Vagina (tissue), 2 donors: ENCODE measurements at regions not wholly inside any gene's neighbourhood (a gene's known extent, or its start where the extent isn't known, plus 50 kb on each side); places are given as distances from the start of the nearest gene placed in this dataset.

Experiments
- DNase-seq, 2 donors: peaks; one replicate each; pipeline ENCODE4 v3.0.0-alpha.2; 2017; ENCODE audit errors: extremely low spot score in 2 of 2
- H3K27ac ChIP-seq: fragments of 200-600 bp; sonication (generic); one replicate; pipeline ENCODE4 v1.5.1; 2019
- H3K27me3 ChIP-seq: fragments of 200-600 bp; sonication (generic); one replicate; pipeline ENCODE4 v1.5.1; 2019
- H3K36me3 ChIP-seq, 2 donors: fragments of 200-600 bp; sonication (generic); one replicate each; pipeline ENCODE4 v1.5.1; 2017 to 2019
- H3K4me1 ChIP-seq: fragments of 200-600 bp; sonication (generic); one replicate; pipeline ENCODE4 v1.5.1; 2019
- H3K4me3 ChIP-seq, 2 donors: fragments of 200-600 bp; sonication (generic); 1 replicate in 1 of 2; 2 replicates in 1 of 2; pipeline ENCODE4 v1.5.1; 2016 to 2019
- H3K9me3 ChIP-seq: fragments of 200-600 bp; sonication (generic); one replicate; pipeline ENCODE4 v1.5.1; 2019
- POLR2A ChIP-seq, 2 donors: fragments of 450-650 bp; IDR thresholded peaks; one replicate each; pipeline ENCODE4 v1.6.1; 2017; ENCODE audit warnings: antibody characterized with exemption in 2 of 2, mild to moderate bottlenecking in 2 of 2, moderate library complexity in 2 of 2
- POLR2AphosphoS5 ChIP-seq, 2 donors: sonication (generic); formaldehyde crosslinking; IDR thresholded peaks; one replicate each; pipeline ENCODE4 v1.9.0; 2017; ENCODE audit warnings: antibody characterized with exemption in 2 of 2, mild to moderate bottlenecking in 2 of 2, low read depth in 1 of 2; ENCODE audit not compliant: insufficient read depth in 1 of 2
- intact Hi-C: fragments of 100-400 bp; cut with DNase I; formaldehyde crosslinking; loops from one replicate; pipeline ENCODE4 v1.15.1; 2023
- TF ChIP-seq, protein P1 (sequence below), 3 experiments: fragments of 450-650 bp in 2 of 3; fragments of 200-600 bp in 1 of 3; sonication (generic) in 1 of 3; IDR thresholded peaks; one replicate each; pipeline ENCODE4 v1.5.1; 2017 to 2019; ENCODE audit warnings: antibody characterized with exemption in 3 of 3, mild to moderate bottlenecking in 2 of 3, moderate library complexity in 2 of 3

DNA sequence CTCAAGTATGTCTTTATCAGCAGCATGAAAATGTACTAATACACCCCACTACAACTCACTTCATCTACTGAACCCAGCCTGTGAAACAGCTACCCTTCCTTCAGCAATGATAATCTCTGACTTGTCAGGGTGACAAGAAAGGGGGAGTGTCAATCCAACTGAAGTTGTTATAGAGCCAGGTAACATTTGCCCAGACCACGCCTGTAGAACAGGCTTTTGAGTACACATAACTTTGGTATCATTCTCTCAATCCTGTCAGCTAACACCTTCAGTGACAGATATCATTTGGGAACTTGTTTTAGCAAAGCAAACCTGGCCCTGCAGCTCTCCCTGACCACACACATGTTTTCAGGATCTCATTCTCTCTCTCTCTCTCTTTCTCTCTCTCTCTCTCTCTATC, 592.2 kb downstream of the SMARCA1 start:
- Histone ChIP-seq H3K36me3 (no peaks in the 10 kb centered on the region), H3K9me3 (no peaks in the 10 kb centered on the region), H3K4me3 (no peak overlapping the region), H3K4me1 (no peaks in the 10 kb centered on the region), H3K27ac (no peak overlapping the region), H3K27me3 (no peaks in the 10 kb centered on the region)
- no peak for TF ChIP-seq POLR2AphosphoS5 (IDR thresholded peaks at IDR 0.05; ENCODE audit: insufficient read depth in 1 of 2, low read depth in 1 of 2)
- TF ChIP-seq POLR2A (IDR thresholded peaks at IDR 0.05) = no peak
- TF ChIP-seq, protein P1, sequence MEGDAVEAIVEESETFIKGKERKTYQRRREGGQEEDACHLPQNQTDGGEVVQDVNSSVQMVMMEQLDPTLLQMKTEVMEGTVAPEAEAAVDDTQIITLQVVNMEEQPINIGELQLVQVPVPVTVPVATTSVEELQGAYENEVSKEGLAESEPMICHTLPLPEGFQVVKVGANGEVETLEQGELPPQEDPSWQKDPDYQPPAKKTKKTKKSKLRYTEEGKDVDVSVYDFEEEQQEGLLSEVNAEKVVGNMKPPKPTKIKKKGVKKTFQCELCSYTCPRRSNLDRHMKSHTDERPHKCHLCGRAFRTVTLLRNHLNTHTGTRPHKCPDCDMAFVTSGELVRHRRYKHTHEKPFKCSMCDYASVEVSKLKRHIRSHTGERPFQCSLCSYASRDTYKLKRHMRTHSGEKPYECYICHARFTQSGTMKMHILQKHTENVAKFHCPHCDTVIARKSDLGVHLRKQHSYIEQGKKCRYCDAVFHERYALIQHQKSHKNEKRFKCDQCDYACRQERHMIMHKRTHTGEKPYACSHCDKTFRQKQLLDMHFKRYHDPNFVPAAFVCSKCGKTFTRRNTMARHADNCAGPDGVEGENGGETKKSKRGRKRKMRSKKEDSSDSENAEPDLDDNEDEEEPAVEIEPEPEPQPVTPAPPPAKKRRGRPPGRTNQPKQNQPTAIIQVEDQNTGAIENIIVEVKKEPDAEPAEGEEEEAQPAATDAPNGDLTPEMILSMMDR (IDR thresholded peaks at IDR 0.05) = no peak
- intact Hi-C loops = no loop called here
- DNase-seq = no peak

GRCh38 chrX:128929271-128930057, 593.8 kb downstream of the SMARCA1 start:
- TF ChIP-seq POLR2AphosphoS5 (IDR thresholded peaks at IDR 0.05; ENCODE audit: insufficient read depth in 1 of 2, low read depth in 1 of 2) = no peak
- Histone ChIP-seq H3K27me3 (no peaks in the 10 kb centered on the region), H3K9me3 (no peaks in the 10 kb centered on the region), H3K36me3 (no peaks in the 10 kb centered on the region), H3K4me1 (no peaks in the 10 kb centered on the region), H3K4me3 (no peak overlapping the region), H3K27ac (no peak overlapping the region)
- intact Hi-C loops = no loop called here
- DNase-seq = no peak

DNA sequence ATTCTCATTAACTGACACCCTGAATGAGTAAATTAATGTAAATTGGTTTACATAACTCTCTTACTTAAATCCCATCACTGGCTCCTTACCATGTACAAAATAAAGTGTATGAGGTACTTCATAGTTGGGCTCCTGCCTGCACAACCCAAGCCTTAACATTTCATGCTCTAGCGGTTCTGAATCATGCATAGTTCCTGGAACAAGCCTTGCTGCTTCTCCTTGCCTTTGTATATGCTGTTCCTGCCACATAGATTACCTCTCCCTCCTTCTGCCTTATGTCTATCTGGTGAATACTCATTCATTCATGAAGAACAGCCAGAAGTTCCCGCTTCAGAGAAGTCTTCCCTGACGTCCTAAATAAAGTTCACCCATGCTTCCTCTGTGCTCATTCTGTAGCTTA, 594.7 kb downstream of the SMARCA1 start:
- no peaks in the 10 kb centered on the region for H3K27me3 ChIP-seq
- H3K36me3 ChIP-seq = no peaks in the 10 kb centered on the region
- no peak overlapping the region for H3K27ac ChIP-seq
- H3K9me3 ChIP-seq = no peaks in the 10 kb centered on the region
- no peak overlapping the region for H3K4me3 ChIP-seq
- TF ChIP-seq POLR2AphosphoS5 (IDR thresholded peaks at IDR 0.05; ENCODE audit: insufficient read depth in 1 of 2, low read depth in 1 of 2) (no peak), POLR2A (IDR thresholded peaks at IDR 0.05) (no peak)
- TF ChIP-seq, protein P1 (IDR thresholded peaks at IDR 0.05) = no peak
- intact Hi-C loops = no loop called here
- DNase-seq = no peak
- no peaks in the 10 kb centered on the region for H3K4me1 ChIP-seq

- Histone ChIP-seq H3K27ac (no peak overlapping the region), H3K4me1 (no peaks in the 10 kb centered on the region), H3K36me3 (no peaks in the 10 kb centered on the region), H3K27me3 (no peaks in the 10 kb centered on the region), H3K9me3 (no peaks in the 10 kb centered on the region), H3K4me3 (no peak overlapping the region)
- TF ChIP-seq, protein P1 (IDR thresholded peaks at IDR 0.05) = no peak
- no peak for TF ChIP-seq POLR2AphosphoS5 (IDR thresholded peaks at IDR 0.05; ENCODE audit: insufficient read depth in 1 of 2, low read depth in 1 of 2)
- intact Hi-C loops = no loop called here
- no peak for DNase-seq
Measured at GRCh38 chrX:128927363-128927762, 595.9 kb downstream of the SMARCA1 start.

- Histone ChIP-seq H3K27ac (no peak overlapping the region), H3K4me1 (no peaks in the 10 kb centered on the region), H3K4me3 (no peak overlapping the region), H3K9me3 (no peaks in the 10 kb centered on the region), H3K27me3 (no peaks in the 10 kb centered on the region), H3K36me3 (no peaks in the 10 kb centered on the region)
- no peak for DNase-seq
- intact Hi-C loops = no loop called here
- TF ChIP-seq POLR2A (IDR thresholded peaks at IDR 0.05) (no peak), POLR2AphosphoS5 (IDR thresholded peaks at IDR 0.05; ENCODE audit: insufficient read depth in 1 of 2, low read depth in 1 of 2) (no peak)
- TF ChIP-seq, protein P1 (IDR thresholded peaks at IDR 0.05) = no peak
Measured at GRCh38 chrX:128906753-128907152, 616.5 kb downstream of the SMARCA1 start.
